HG03108 (cell line): ENCODE measurements at regions not wholly inside any gene's neighbourhood (a gene's known extent, or its start where the extent isn't known, plus 50 kb on each side); places are given as distances from the start of the nearest gene placed in this dataset.
"Not testable (repeated sequence)": the region's sequence is repeated elsewhere in the genome, so short reads cannot be mapped to it uniquely, and the experiment has no call there.

Experiments used
- ATAC-seq: cut with Tn5 transposase; IDR thresholded peaks from one replicate; pipeline ENCODE4 v1.9.1; 2021; ENCODE audit warnings: moderate library complexity; ENCODE audit not compliant: unreplicated experiment

- not testable (repeated sequence) for ATAC-seq
Observed at GRCh38 chr5:63732880-63733279, 229.4 kb downstream of the HTR1A start.

- no peak for ATAC-seq
Observed at GRCh38 chr5:63727583-63727982, 234.7 kb downstream of the HTR1A start.

DNA sequence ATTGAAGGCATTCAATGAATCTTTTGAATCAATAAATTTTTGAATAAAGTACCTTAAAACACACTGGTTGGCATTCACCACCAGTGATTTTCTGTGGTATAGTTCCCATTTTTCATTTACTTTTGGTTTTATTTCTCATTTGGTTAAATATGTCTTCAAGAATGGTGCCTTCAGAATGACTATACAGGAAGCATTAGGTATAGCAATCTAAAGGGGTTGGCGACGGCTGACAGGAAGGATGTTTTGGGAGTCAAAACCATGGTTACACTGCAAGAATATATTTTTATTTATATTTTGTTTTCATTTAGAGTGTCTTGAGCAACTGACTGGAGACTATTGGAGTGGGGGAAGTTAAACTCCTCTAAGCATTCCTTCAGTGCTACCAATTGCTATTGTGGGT lies 235.7 kb downstream of the HTR1A start:
- ATAC-seq, result no peak

DNA sequence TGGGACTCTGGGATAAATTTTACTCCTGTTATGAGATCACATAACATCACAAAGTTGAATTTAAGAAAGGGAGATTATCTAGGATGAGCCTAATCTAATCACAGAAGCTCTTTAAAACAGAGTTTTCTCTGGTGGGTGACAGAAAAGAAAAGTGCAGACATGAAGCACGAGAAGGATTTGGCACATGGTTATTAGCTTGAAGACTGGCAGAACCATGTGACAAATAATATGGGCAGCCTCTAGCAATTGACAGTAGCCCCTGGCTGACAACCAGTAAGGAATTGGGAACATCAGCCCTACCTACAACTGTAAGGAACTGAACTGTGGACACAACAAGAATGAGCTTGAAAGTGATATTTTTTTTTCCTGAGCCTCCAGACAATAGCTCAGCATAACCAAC lies 243.1 kb downstream of the HTR1A start:
- ATAC-seq, result no peak

- ATAC-seq, result no peak
Observed at GRCh38 chr5:63700241-63700640, 262.0 kb downstream of the HTR1A start.

DNA sequence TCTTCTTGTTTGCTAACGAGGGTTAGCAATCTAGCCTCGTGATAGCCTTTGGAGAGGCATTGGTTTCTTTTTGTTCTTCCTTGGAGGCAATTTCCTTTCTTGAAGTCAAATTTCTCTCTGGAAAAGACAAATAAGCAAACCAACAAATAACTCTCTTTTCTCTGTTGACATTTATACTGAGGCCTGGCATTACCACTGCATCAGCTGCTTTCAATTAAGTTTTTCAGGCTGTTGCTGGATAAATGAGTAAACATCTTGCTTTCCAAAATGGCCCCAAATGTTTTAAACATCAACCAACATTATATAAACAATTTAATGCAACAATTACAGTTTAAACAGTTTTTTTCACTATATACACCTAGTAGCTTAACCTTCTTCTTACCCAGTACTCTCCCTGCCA lies 264.4 kb downstream of the HTR1A start:
- ATAC-seq, result no peak

GRCh38 chr5:63690546-63690945 lies 271.7 kb downstream of the HTR1A start:
- ATAC-seq, result no peak

GRCh38 chr5:63687854-63688516 lies 274.3 kb downstream of the HTR1A start:
- no peak for ATAC-seq

DNA sequence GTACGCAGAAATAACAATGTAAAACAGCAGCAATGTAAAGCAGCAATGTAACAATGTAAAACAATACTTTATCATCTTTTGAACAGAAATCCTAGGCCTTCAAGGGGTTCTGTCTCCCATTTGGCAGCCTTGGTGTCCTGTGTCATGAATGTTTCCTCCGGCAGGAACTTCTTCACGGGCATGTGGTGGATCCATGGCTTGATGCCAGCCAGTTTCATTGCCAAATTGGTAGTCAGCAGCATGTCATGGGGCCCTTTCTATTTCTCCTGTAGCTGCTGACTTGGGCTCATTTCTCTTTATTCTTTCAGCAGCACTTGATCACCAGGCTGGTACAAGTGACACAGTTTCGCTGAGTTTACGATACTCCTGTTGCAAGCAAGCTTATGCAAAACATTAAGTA lies 275.3 kb downstream of the HTR1A start:
- ATAC-seq, result no peak

- ATAC-seq, result no peak
Observed at GRCh38 chr5:63686181-63686580, 276.1 kb downstream of the HTR1A start.

GRCh38 chr5:63685454-63685853 lies 276.8 kb downstream of the HTR1A start:
- ATAC-seq, result no peak

GRCh38 chr5:63674881-63675280 lies 287.4 kb downstream of the HTR1A start:
- no peak for ATAC-seq

DNA sequence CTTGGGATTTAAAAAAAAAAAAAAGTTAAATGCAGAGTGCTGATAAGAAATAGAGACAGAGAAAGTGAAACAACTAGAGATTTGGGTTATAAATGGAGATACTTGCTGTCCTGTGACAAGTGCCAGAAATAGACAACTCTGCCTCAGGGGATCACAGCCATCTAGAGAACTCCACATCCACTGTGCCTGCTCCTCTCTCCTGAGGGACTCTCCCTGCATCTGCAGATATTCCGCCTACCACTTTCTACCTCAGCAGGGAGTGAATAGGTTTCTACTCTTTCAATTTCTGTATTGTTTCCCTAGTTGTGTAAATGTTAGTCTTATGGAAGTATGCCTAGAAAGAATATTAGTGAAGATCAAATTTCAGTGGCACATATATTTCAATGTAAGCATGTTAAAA lies 307.2 kb downstream of the HTR1A start:
- ATAC-seq, result no peak

- no peak for ATAC-seq
Observed at GRCh38 chr5:63650581-63650980, 311.7 kb downstream of the HTR1A start.

- ATAC-seq, result no peak
Observed at GRCh38 chr5:63648376-63648775, 313.9 kb downstream of the HTR1A start.

DNA sequence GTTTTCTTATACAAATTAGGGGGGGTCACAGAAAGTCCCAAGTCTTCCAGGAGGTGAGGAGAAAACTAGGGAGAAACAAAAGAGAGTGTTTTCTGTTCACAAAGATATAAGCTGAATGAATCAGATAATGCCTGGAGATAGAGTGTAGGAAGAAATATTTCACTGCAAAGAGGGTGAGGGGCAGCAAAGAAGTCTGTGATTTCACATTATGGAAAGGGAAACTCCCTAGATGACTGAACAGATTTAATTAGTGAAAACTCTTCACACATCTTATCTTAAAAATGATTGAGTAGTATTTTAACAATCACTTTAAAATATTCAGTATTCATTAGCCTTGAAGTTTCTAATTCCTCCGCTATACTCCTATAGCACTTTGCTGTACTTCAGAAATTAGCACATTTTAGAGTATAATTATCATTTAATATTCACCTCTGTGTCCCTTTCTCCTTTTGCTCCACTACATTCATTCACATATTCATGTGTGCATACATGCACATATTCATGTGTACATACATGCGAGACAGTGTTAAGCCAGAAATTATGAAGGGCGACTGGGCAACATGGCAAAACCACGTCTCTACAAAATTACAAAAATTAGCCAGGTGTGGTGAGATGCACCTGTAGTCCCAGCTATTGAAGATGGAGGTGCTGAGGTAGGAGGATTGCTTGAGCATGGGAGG lies 332.2 kb downstream of the HTR1A start:
- no peak for ATAC-seq

DNA sequence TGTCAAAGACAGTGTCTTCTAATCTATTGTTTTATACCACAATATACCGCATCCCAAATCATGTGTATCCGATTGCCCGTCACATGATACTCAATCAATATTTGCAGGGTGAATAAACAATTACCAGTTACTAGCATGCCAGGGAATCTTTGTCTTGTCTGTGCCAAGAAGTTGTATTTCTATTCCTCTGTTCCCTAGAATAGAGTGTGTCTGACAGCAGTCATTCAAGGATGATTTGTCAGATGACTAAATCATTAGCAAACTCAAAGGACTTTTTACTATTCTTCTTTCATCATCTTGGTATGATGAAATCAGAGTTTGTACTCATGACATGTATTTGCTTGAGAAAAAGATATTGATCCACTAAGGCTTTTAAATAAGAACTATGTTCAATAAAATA lies 348.8 kb downstream of the HTR1A start:
- no peak for ATAC-seq

GRCh38 chr5:63603996-63604395 lies 358.2 kb downstream of the HTR1A start:
- no peak for ATAC-seq

GRCh38 chr5:63602971-63603370 lies 359.3 kb downstream of the HTR1A start:
- ATAC-seq, result no peak

GRCh38 chr5:63596254-63596653 lies 366.0 kb downstream of the HTR1A start:
- ATAC-seq, result no peak

DNA sequence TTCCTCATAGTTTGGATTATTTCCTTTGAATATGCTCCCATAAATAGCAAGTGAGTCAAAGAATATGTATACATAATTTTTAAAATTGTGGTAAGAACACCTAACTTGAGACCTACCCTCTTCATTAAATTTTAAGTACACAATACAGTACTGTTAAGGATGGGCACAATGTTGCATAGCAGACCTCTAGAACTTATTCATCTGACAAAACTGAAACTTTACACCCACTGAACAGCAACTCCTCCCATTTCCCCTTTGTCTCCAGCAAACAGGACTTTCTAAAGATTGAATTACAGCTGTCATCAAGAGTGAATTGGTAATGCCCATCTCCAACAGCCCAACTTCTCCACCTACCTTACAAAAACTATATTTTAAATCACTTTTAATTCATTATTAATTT lies 388.9 kb downstream of the HTR1A start:
- ATAC-seq, result no peak

- no peak for ATAC-seq
Observed at GRCh38 chr5:63572740-63573139, 389.5 kb downstream of the HTR1A start.

- ATAC-seq, result no peak
Observed at GRCh38 chr5:63570752-63571151, 391.5 kb downstream of the HTR1A start.
